ENCODE measurements at regions not wholly inside any gene's neighbourhood (a gene's known extent, or its start where the extent isn't known, plus 50 kb on each side); places are given as distances from the start of the nearest gene placed in this dataset.

DNA sequence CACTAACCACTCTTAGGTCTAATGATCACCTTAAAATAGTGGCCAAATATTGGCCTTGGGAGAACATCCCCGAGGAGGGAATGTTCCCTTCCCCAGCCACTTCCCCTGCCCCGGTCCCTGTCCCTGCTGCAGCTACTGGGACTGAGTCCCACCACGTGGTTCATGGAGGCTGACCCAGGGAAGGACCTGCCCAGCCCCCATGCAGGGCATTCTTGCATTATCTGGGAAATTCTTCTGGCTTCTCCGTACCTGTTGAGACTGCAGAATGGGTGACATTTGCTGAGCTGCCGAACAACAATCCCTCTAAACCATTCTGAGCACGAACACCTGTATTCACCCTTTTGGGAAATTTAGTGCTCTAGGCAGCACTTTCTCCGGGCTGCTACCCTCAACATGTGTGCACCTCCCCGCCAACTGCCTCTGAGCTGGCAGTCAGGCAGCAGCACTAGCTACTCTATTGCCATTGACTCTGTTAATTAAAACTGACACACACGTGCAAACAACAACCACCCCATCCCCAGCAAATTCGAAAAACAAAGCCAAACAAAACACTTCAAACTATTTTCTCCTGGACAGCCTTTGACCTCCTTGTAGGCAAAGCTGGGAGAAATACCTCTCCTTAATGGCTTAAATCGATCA is 567.4 kb upstream of the MKI67 start:
- ChIA-PET POLR2A (interaction anchor here (0.6 kb wide), 1 partner anchor 158 kb away, joined by 3 read pairs; no protein-coding TSS in a partner anchor), CTCF (ENCODE audit: low intra/inter-chr PET ratio) (no interaction called here)

More for the DNA sequence above, 567.4 kb upstream of the MKI67 start:
- no peaks in the 10 kb centered on the region for H3K9me1 ChIP-seq (ENCODE audit: control insufficient read depth, insufficient read depth, low read length)
- in situ Hi-C loops (cut with MboI) (no loop called here), intact Hi-C loops (cut with micrococcal nuclease) (no loop called here)
- H3K9ac ChIP-seq (ENCODE audit: insufficient read depth in 1 of 2, low read depth in 2 of 2, low read length in 2 of 2), result peak overlapping the region in 1 of 2 experiments; percentile 35; a peak in 1 of 4 replicates
- H3K27ac ChIP-seq (ENCODE audit: extremely low read depth, low read depth, low read length), result no peak overlapping the region
- peaks cover 8 to 24% of the 10 kb centered on the region in 2 experiments; a peak in 4 of 5 replicates for H3K27me3 ChIP-seq (ENCODE audit: control insufficient read depth in 2 of 2, insufficient read depth in 2 of 2, low read length in 2 of 2)
- no peak for ATAC-seq
- TF ChIP-seq, protein P1, sequence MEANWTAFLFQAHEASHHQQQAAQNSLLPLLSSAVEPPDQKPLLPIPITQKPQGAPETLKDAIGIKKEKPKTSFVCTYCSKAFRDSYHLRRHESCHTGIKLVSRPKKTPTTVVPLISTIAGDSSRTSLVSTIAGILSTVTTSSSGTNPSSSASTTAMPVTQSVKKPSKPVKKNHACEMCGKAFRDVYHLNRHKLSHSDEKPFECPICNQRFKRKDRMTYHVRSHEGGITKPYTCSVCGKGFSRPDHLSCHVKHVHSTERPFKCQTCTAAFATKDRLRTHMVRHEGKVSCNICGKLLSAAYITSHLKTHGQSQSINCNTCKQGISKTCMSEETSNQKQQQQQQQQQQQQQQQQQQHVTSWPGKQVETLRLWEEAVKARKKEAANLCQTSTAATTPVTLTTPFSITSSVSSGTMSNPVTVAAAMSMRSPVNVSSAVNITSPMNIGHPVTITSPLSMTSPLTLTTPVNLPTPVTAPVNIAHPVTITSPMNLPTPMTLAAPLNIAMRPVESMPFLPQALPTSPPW (CRISPR knock-in tag; IDR thresholded peaks at IDR 0.05), result no peak
- no peak for TF ChIP-seq RB1 (IDR thresholded peaks at IDR 0.05; ENCODE audit: low read depth)
- no peak for TF ChIP-seq NR4A1 (CRISPR knock-in tag; IDR thresholded peaks at IDR 0.05)
- TF ChIP-seq NR4A1 (tag; IDR thresholded peaks at IDR 0.05), result no peak
- no peak for TF ChIP-seq TAL1 (IDR thresholded peaks at IDR 0.05)
- TF ChIP-seq NRF1 (conservative IDR thresholded peaks at IDR 0.05 in 1 of 2, IDR thresholded peaks at IDR 0.05 in 1 of 2), result no peak
- no peak for TF ChIP-seq SLC30A9 (CRISPR knock-in tag; IDR thresholded peaks at IDR 0.05)
- TF ChIP-seq, protein P2, sequence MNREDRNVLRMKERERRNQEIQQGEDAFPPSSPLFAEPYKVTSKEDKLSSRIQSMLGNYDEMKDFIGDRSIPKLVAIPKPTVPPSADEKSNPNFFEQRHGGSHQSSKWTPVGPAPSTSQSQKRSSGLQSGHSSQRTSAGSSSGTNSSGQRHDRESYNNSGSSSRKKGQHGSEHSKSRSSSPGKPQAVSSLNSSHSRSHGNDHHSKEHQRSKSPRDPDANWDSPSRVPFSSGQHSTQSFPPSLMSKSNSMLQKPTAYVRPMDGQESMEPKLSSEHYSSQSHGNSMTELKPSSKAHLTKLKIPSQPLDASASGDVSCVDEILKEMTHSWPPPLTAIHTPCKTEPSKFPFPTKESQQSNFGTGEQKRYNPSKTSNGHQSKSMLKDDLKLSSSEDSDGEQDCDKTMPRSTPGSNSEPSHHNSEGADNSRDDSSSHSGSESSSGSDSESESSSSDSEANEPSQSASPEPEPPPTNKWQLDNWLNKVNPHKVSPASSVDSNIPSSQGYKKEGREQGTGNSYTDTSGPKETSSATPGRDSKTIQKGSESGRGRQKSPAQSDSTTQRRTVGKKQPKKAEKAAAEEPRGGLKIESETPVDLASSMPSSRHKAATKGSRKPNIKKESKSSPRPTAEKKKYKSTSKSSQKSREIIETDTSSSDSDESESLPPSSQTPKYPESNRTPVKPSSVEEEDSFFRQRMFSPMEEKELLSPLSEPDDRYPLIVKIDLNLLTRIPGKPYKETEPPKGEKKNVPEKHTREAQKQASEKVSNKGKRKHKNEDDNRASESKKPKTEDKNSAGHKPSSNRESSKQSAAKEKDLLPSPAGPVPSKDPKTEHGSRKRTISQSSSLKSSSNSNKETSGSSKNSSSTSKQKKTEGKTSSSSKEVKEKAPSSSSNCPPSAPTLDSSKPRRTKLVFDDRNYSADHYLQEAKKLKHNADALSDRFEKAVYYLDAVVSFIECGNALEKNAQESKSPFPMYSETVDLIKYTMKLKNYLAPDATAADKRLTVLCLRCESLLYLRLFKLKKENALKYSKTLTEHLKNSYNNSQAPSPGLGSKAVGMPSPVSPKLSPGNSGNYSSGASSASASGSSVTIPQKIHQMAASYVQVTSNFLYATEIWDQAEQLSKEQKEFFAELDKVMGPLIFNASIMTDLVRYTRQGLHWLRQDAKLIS (CRISPR knock-in tag; IDR thresholded peaks at IDR 0.05), result no peak
- TF ChIP-seq, protein P3, sequence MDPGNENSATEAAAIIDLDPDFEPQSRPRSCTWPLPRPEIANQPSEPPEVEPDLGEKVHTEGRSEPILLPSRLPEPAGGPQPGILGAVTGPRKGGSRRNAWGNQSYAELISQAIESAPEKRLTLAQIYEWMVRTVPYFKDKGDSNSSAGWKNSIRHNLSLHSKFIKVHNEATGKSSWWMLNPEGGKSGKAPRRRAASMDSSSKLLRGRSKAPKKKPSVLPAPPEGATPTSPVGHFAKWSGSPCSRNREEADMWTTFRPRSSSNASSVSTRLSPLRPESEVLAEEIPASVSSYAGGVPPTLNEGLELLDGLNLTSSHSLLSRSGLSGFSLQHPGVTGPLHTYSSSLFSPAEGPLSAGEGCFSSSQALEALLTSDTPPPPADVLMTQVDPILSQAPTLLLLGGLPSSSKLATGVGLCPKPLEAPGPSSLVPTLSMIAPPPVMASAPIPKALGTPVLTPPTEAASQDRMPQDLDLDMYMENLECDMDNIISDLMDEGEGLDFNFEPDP (CRISPR knock-in tag; IDR thresholded peaks at IDR 0.05), result no peak
- no peak for TF ChIP-seq NFYB (IDR thresholded peaks at IDR 0.05; ENCODE audit: extremely low read depth, insufficient read length)
- no peak for TF ChIP-seq HNRNPL (IDR thresholded peaks at IDR 0.05; ENCODE audit: low read depth, low read length)
- TF ChIP-seq CTBP1 (IDR thresholded peaks at IDR 0.05; ENCODE audit: borderline replicate concordance), result no peak
- TF ChIP-seq NCOR1 (IDR thresholded peaks at IDR 0.05), result no peak
- no TSS peak for BruUV-seq (replicated peaks)
- FAIRE-seq, result no peak
- no peaks in the 10 kb centered on the region for H4K20me1 ChIP-seq (replicated peaks; ENCODE audit: control insufficient read depth, insufficient read depth, low read length)
- H3K36me3 ChIP-seq (ENCODE audit: control insufficient read depth, insufficient read depth, low read length), result no peaks in the 10 kb centered on the region
- H3K79me2 ChIP-seq (ENCODE audit: control insufficient read depth, insufficient read depth, low read length), result no peaks in the 10 kb centered on the region
- DNase-seq (ENCODE audit: extremely low read depth in 1 of 4, low spot score in 3 of 4), result no peak
- 17% methylated on average over 7 of the region's 11 CpGs for WGBS (ENCODE audit: insufficient coverage, low coverage, missing lambda C conversion rate)
- H2AFZ ChIP-seq (ENCODE audit: low read depth, low read length), result peak overlapping the region; percentile 59; the same call in 1 of the 2 replicates
- no peak overlapping the region for H3K4me2 ChIP-seq (ENCODE audit: insufficient read depth, low read length)
- H3K4me1 ChIP-seq (replicated peaks in 1 of 2; ENCODE audit: control insufficient read depth in 2 of 2, insufficient read depth in 2 of 2, low read length in 2 of 2), result peaks cover 0 to 7% of the 10 kb centered on the region in 2 experiments; a peak in 2 of 5 replicates
- H3K9me3 ChIP-seq (replicated peaks; ENCODE audit: control insufficient read depth, insufficient read depth, low read depth, low read length), result no peaks in the 10 kb centered on the region
- no peak overlapping the region for H3K4me3 ChIP-seq

Data from K562 (cell line).